ENCODE measurements at regions not wholly inside any gene's neighbourhood (a gene's known extent, or its start where the extent isn't known, plus 50 kb on each side); places are given as distances from the start of the nearest gene placed in this dataset.

GRCh38 chr7:18343047-18343446 is 152.5 kb upstream of the HDAC9 start:
- TF ChIP-seq CTCF (IDR thresholded peaks at IDR 0.05; ENCODE audit: low read depth, low read length, missing control alignments): no peak
- no peak for DNase-seq (ENCODE audit: low read depth)
- in situ Hi-C loops (cut with HindIII; ENCODE audit: low sequenced_read_pairs): no loop called here
- H3K4me3 ChIP-seq (ENCODE audit: low read depth, low read length): no peak overlapping the region

GRCh38 chr7:18344536-18344935 is 151.0 kb upstream of the HDAC9 start:
- H3K4me3 ChIP-seq (ENCODE audit: low read depth, low read length): no peak overlapping the region
- no peak for DNase-seq (ENCODE audit: low read depth)
- no peak for TF ChIP-seq CTCF (IDR thresholded peaks at IDR 0.05; ENCODE audit: low read depth, low read length, missing control alignments)
- in situ Hi-C loops (cut with HindIII; ENCODE audit: low sequenced_read_pairs): no loop called here

GRCh38 chr7:18345641-18346234 is 149.8 kb upstream of the HDAC9 start:
- in situ Hi-C loops (cut with HindIII; ENCODE audit: low sequenced_read_pairs): no loop called here
- peak; percentile 49 for DNase-seq (ENCODE audit: low read depth)
- TF ChIP-seq CTCF (IDR thresholded peaks at IDR 0.05; ENCODE audit: low read depth, low read length, missing control alignments): peak; percentile 83
- no peak overlapping the region for H3K4me3 ChIP-seq (ENCODE audit: low read depth, low read length)

GRCh38 chr7:18347170-18347569 is 148.4 kb upstream of the HDAC9 start:
- H3K4me3 ChIP-seq (ENCODE audit: low read depth, low read length): no peak overlapping the region
- no peak for TF ChIP-seq CTCF (IDR thresholded peaks at IDR 0.05; ENCODE audit: low read depth, low read length, missing control alignments)
- in situ Hi-C loops (cut with HindIII; ENCODE audit: low sequenced_read_pairs): no loop called here
- no peak for DNase-seq (ENCODE audit: low read depth)

GRCh38 chr7:18350678-18351077 is 144.9 kb upstream of the HDAC9 start:
- no peak overlapping the region for H3K4me3 ChIP-seq (ENCODE audit: low read depth, low read length)
- in situ Hi-C loops (cut with HindIII; ENCODE audit: low sequenced_read_pairs): loop anchor here (5.0 to 25.0 kb wide), 2 partner anchors 202 to 1312 kb away; no protein-coding TSS in a partner anchor
- no peak for DNase-seq (ENCODE audit: low read depth)
- no peak for TF ChIP-seq CTCF (IDR thresholded peaks at IDR 0.05; ENCODE audit: low read depth, low read length, missing control alignments)

- peak; percentile 58 for TF ChIP-seq CTCF (IDR thresholded peaks at IDR 0.05; ENCODE audit: low read depth, low read length, missing control alignments)
- in situ Hi-C loops (cut with HindIII; ENCODE audit: low sequenced_read_pairs): loop anchor here (5.0 to 25.0 kb wide), 2 partner anchors 200 to 1310 kb away; no protein-coding TSS in a partner anchor
- H3K4me3 ChIP-seq (ENCODE audit: low read depth, low read length): no peak overlapping the region
- DNase-seq (ENCODE audit: low read depth): peak; percentile 76
Observed at GRCh38 chr7:18352339-18353255, 143.0 kb upstream of the HDAC9 start.

Measured in astrocyte of the cerebellum (primary cell).